ENCODE measurements at regions not wholly inside any gene's neighbourhood (a gene's known extent, or its start where the extent isn't known, plus 50 kb on each side); places are given as distances from the start of the nearest gene placed in this dataset.

- Histone ChIP-seq H4K20me1 (ENCODE audit: insufficient read depth, low read length, poor library complexity, severe bottlenecking) (no peaks in the 10 kb centered on the region), H3F3A (ENCODE audit: low read depth) (no peaks in the 10 kb centered on the region), H3K4me2 (ENCODE audit: low read depth, low read length, poor library complexity, severe bottlenecking) (no peak overlapping the region), H3K36me3 (ENCODE audit: insufficient read depth, low read length) (no peaks in the 10 kb centered on the region), H3K9ac (ENCODE audit: low read depth, low read length, poor library complexity, severe bottlenecking) (no peak overlapping the region), H3K9me2 (replicated peaks; ENCODE audit: low read depth, low read length) (no peaks in the 10 kb centered on the region), H3K4me1 (ENCODE audit: insufficient read depth, low read length, poor library complexity, severe bottlenecking) (no peaks in the 10 kb centered on the region), H3K27me3 (ENCODE audit: insufficient read depth, low read length, poor library complexity, severe bottlenecking) (peaks cover 5% of the 10 kb centered on the region), H3K79me2 (ENCODE audit: insufficient read depth, low read length) (no peaks in the 10 kb centered on the region), H3K4me3 (ENCODE audit: low read length, poor library complexity, severe bottlenecking) (no peak overlapping the region), H2AFZ (ENCODE audit: low read length) (no peak overlapping the region), H3K9me3 (ENCODE audit: insufficient read depth, low read depth, low read length) (no peaks in the 10 kb centered on the region)
- TF ChIP-seq EZH2phosphoT487 (IDR thresholded peaks at IDR 0.05; ENCODE audit: borderline replicate concordance): no peak
- no peak for TF ChIP-seq CTCF (conservative IDR thresholded peaks at IDR 0.05; ENCODE audit: low read length)
Observed at GRCh38 chr3:67075295-67075694, 77.2 kb downstream of the KBTBD8 start.

GRCh38 chr3:67076607-67077006, 78.5 kb downstream of the KBTBD8 start:
- peaks cover 7% of the 10 kb centered on the region for H3K27me3 ChIP-seq (ENCODE audit: insufficient read depth, low read length, poor library complexity, severe bottlenecking)
- no peaks in the 10 kb centered on the region for H3K36me3 ChIP-seq (ENCODE audit: insufficient read depth, low read length)
- no peak overlapping the region for H3K9ac ChIP-seq (ENCODE audit: low read depth, low read length, poor library complexity, severe bottlenecking)
- H3K4me3 ChIP-seq (ENCODE audit: low read length, poor library complexity, severe bottlenecking): no peak overlapping the region
- H3K4me2 ChIP-seq (ENCODE audit: low read depth, low read length, poor library complexity, severe bottlenecking): no peak overlapping the region
- no peaks in the 10 kb centered on the region for H4K20me1 ChIP-seq (ENCODE audit: insufficient read depth, low read length, poor library complexity, severe bottlenecking)
- H2AFZ ChIP-seq (ENCODE audit: low read length): no peak overlapping the region
- no peaks in the 10 kb centered on the region for H3F3A ChIP-seq (ENCODE audit: low read depth)
- H3K9me3 ChIP-seq (ENCODE audit: insufficient read depth, low read depth, low read length): no peaks in the 10 kb centered on the region
- no peaks in the 10 kb centered on the region for H3K9me2 ChIP-seq (replicated peaks; ENCODE audit: low read depth, low read length)
- H3K79me2 ChIP-seq (ENCODE audit: insufficient read depth, low read length): no peaks in the 10 kb centered on the region
- H3K4me1 ChIP-seq (ENCODE audit: insufficient read depth, low read length, poor library complexity, severe bottlenecking): no peaks in the 10 kb centered on the region
- no peak for TF ChIP-seq EZH2phosphoT487 (IDR thresholded peaks at IDR 0.05; ENCODE audit: borderline replicate concordance)
- no peak for TF ChIP-seq CTCF (conservative IDR thresholded peaks at IDR 0.05; ENCODE audit: low read length)

GRCh38 chr3:67077656-67078055, 79.5 kb downstream of the KBTBD8 start:
- no peak overlapping the region for H3K9ac ChIP-seq (ENCODE audit: low read depth, low read length, poor library complexity, severe bottlenecking)
- no peaks in the 10 kb centered on the region for H3K36me3 ChIP-seq (ENCODE audit: insufficient read depth, low read length)
- H3K4me3 ChIP-seq (ENCODE audit: low read length, poor library complexity, severe bottlenecking): no peak overlapping the region
- H4K20me1 ChIP-seq (ENCODE audit: insufficient read depth, low read length, poor library complexity, severe bottlenecking): no peaks in the 10 kb centered on the region
- no peak overlapping the region for H3K4me2 ChIP-seq (ENCODE audit: low read depth, low read length, poor library complexity, severe bottlenecking)
- no peaks in the 10 kb centered on the region; the same call in 1 of the 2 replicates for H3K9me3 ChIP-seq (ENCODE audit: insufficient read depth, low read depth, low read length)
- H3F3A ChIP-seq (ENCODE audit: low read depth): no peaks in the 10 kb centered on the region
- H3K4me1 ChIP-seq (ENCODE audit: insufficient read depth, low read length, poor library complexity, severe bottlenecking): peaks cover 3% of the 10 kb centered on the region
- H3K27me3 ChIP-seq (ENCODE audit: insufficient read depth, low read length, poor library complexity, severe bottlenecking): peaks cover 7% of the 10 kb centered on the region
- no peaks in the 10 kb centered on the region for H3K9me2 ChIP-seq (replicated peaks; ENCODE audit: low read depth, low read length)
- H2AFZ ChIP-seq (ENCODE audit: low read length): no peak overlapping the region
- H3K79me2 ChIP-seq (ENCODE audit: insufficient read depth, low read length): no peaks in the 10 kb centered on the region
- TF ChIP-seq CTCF (conservative IDR thresholded peaks at IDR 0.05; ENCODE audit: low read length): no peak
- TF ChIP-seq EZH2phosphoT487 (IDR thresholded peaks at IDR 0.05; ENCODE audit: borderline replicate concordance): no peak
